MCF 10A (cell line): ENCODE measurements at regions not wholly inside any gene's neighbourhood (a gene's known extent, or its start where the extent isn't known, plus 50 kb on each side); places are given as distances from the start of the nearest gene placed in this dataset.
A peak's percentile ranks its signal among the peaks of the same experiment; 100 is the strongest.
"Not testable (repeated sequence)": the region's sequence is repeated elsewhere in the genome, so short reads cannot be mapped to it uniquely, and the experiment has no call there.

Source experiments
- BruUV-seq: library from RNA; stranded (reverse); fragments of 400-500 nt; replicated peaks from 2 replicates; lab custom pipeline; 2021; lab: Mats Ljungman, UMichigan
- CTCF ChIA-PET: fragments of 300-600 bp; sonication (Branson Sonifier 250); formaldehyde crosslinking; extraction: SDS; loops from one replicate; lab custom pipeline; 2021; ENCODE audit warnings: antibody characterized with exemption, inconsistent platforms; lab: Yijun Ruan, JAX
- POLR2A ChIA-PET: fragments of 300-600, 350-650 bp; sonication (Branson Sonifier 250); formaldehyde crosslinking; extraction: SDS; loops from one replicate; lab custom pipeline; 2020; ENCODE audit warnings: antibody characterized with exemption, inconsistent platforms; lab: Yijun Ruan, JAX
- DNase-seq: peaks from one replicate; pipeline ENCODE4 v3.0.0-alpha.2; 2018; ENCODE audit not compliant: unreplicated experiment
- H3K27ac Mint-ChIP-seq: one replicate; pipeline ENCODE4 v1.8.0; 2022; ENCODE audit warnings: mild to moderate bottlenecking, low read depth, mixed read lengths; ENCODE audit not compliant: unreplicated experiment
- H3K27me3 Mint-ChIP-seq: one replicate; pipeline ENCODE4 v1.8.0; 2022; ENCODE audit warnings: mixed read lengths; ENCODE audit not compliant: insufficient read depth, unreplicated experiment
- H3K36me3 Mint-ChIP-seq: one replicate; pipeline ENCODE4 v1.8.0; 2022; ENCODE audit warnings: mild to moderate bottlenecking, moderate library complexity, mixed read lengths; ENCODE audit not compliant: insufficient read depth, unreplicated experiment
- H3K4me1 Mint-ChIP-seq: one replicate; pipeline ENCODE4 v1.8.0; 2022; ENCODE audit warnings: mixed read lengths; ENCODE audit not compliant: insufficient read depth, unreplicated experiment
- H3K4me3 Mint-ChIP-seq: one replicate; pipeline ENCODE4 v1.8.0; 2022; ENCODE audit warnings: mild to moderate bottlenecking, moderate library complexity, mixed read lengths; ENCODE audit not compliant: unreplicated experiment
- H3K9me3 Mint-ChIP-seq: one replicate; pipeline ENCODE4 v1.8.0; 2022; ENCODE audit warnings: mixed read lengths; ENCODE audit not compliant: unreplicated experiment
- CTCF ChIP-seq: fragments of 200-600 bp; IDR thresholded peaks from one replicate; pipeline ENCODE4 v1.8.0; 2022; ENCODE audit warnings: antibody characterized with exemption, mild to moderate bottlenecking; ENCODE audit not compliant: unreplicated experiment
- intact Hi-C: fragments of 100-400 bp; cut with micrococcal nuclease; formaldehyde crosslinking; loops from 2 replicates; pipeline ENCODE4 v1.14.1; 2022

- H3K4me3 Mint-ChIP-seq: no peak overlapping the region
- POLR2A ChIA-PET: no interaction called here
- BruUV-seq: no TSS peak
- peaks cover 89% of the 10 kb centered on the region for H3K27me3 Mint-ChIP-seq
- TF ChIP-seq CTCF: no peak
- CTCF ChIA-PET: interaction anchor here (1.7 kb wide), 1 partner anchor 69 kb away, joined by 5 read pairs; no protein-coding TSS in a partner anchor
- no peaks in the 10 kb centered on the region for H3K36me3 Mint-ChIP-seq
- H3K9me3 Mint-ChIP-seq: no peaks in the 10 kb centered on the region
- intact Hi-C loops: no loop called here
- H3K27ac Mint-ChIP-seq: no peak overlapping the region
- H3K4me1 Mint-ChIP-seq: no peaks in the 10 kb centered on the region
- no peak for DNase-seq
Measured at GRCh38 chr7:149673006-149673405, 100.4 kb downstream of the ZNF467 start.

GRCh38 chr7:149670288-149670687 lies 103.1 kb downstream of the ZNF467 start:
- intact Hi-C loops: no loop called here
- DNase-seq: peak; percentile 67

GRCh38 chr7:149669121-149669818 lies 104.1 kb downstream of the ZNF467 start:
- peak; percentile 41 for DNase-seq
- ChIA-PET POLR2A (interaction anchor here (0.7 kb wide), 1 partner anchor 21 kb away, joined by 3 read pairs; no protein-coding TSS in a partner anchor), CTCF (interaction anchor here (1.4 kb wide), 1 partner anchor 11 kb away, joined by 6 read pairs; no protein-coding TSS in a partner anchor)
- Mint-ChIP-seq H3K36me3 (no peaks in the 10 kb centered on the region), H3K27me3 (peaks cover 72% of the 10 kb centered on the region), H3K4me1 (no peaks in the 10 kb centered on the region), H3K9me3 (no peaks in the 10 kb centered on the region), H3K4me3 (no peak overlapping the region), H3K27ac (no peak overlapping the region)
- TF ChIP-seq CTCF: peak; percentile 52
- intact Hi-C loops: no loop called here
- BruUV-seq: no TSS peak

More at GRCh38 chr7:149670288-149670687, 103.1 kb downstream of the ZNF467 start:
- BruUV-seq: no TSS peak
- Mint-ChIP-seq H3K36me3 (no peaks in the 10 kb centered on the region), H3K27ac (no peak overlapping the region), H3K4me3 (no peak overlapping the region), H3K27me3 (peaks cover 80% of the 10 kb centered on the region), H3K4me1 (no peaks in the 10 kb centered on the region), H3K9me3 (no peaks in the 10 kb centered on the region)
- CTCF ChIA-PET: interaction anchor here (0.6 to 2.4 kb wide), 18 partner anchors 11 to 418 kb away, joined by 3 to 18 read pairs (median 3); no protein-coding TSS in a partner anchor
- POLR2A ChIA-PET: interaction anchor here (0.5 to 1.4 kb wide), 6 partner anchors 46 to 695 kb away, joined by 3 to 5 read pairs (median 3); partner anchors contain the start of gene ZNF862
- no peak for TF ChIP-seq CTCF

GRCh38 chr7:149666360-149666945 lies 106.9 kb downstream of the ZNF467 start:
- Mint-ChIP-seq H3K36me3 (no peaks in the 10 kb centered on the region), H3K27me3 (peaks cover 51% of the 10 kb centered on the region), H3K9me3 (no peaks in the 10 kb centered on the region), H3K4me1 (no peaks in the 10 kb centered on the region), H3K4me3 (no peak overlapping the region), H3K27ac (no peak overlapping the region)
- intact Hi-C loops: no loop called here
- BruUV-seq: no TSS peak
- CTCF ChIA-PET: interaction anchor here (0.5 to 1.7 kb wide), 3 partner anchors 76 to 1730 kb away, joined by 3 to 5 read pairs (median 3); no protein-coding TSS in a partner anchor
- no peak for TF ChIP-seq CTCF
- POLR2A ChIA-PET: interaction anchor here (0.5 kb wide), 1 partner anchor 77 kb away, joined by 3 read pairs; no protein-coding TSS in a partner anchor
- no peak for DNase-seq

- H3K27me3 Mint-ChIP-seq: peaks cover 51% of the 10 kb centered on the region
- H3K9me3 Mint-ChIP-seq, H3K27ac Mint-ChIP-seq, POLR2A ChIA-PET, DNase-seq, H3K4me3 Mint-ChIP-seq, H3K4me1 Mint-ChIP-seq, H3K36me3 Mint-ChIP-seq, intact Hi-C loops, BruUV-seq: not testable (repeated sequence)
- CTCF ChIA-PET: interaction anchor here (1.7 kb wide), 1 partner anchor 77 kb away, joined by 5 read pairs; no protein-coding TSS in a partner anchor
Measured at GRCh38 chr7:149665618-149666017, 107.8 kb downstream of the ZNF467 start.
